GM18868 (cell line): ENCODE measurements at regions not wholly inside any gene's neighbourhood (a gene's known extent, or its start where the extent isn't known, plus 50 kb on each side); places are given as distances from the start of the nearest gene placed in this dataset.

Experiments used
- ATAC-seq: cut with Tn5 transposase; IDR thresholded peaks from one replicate; pipeline ENCODE4 v1.9.1; 2021; ENCODE audit warnings: mild to moderate bottlenecking, moderate library complexity; ENCODE audit not compliant: unreplicated experiment

DNA sequence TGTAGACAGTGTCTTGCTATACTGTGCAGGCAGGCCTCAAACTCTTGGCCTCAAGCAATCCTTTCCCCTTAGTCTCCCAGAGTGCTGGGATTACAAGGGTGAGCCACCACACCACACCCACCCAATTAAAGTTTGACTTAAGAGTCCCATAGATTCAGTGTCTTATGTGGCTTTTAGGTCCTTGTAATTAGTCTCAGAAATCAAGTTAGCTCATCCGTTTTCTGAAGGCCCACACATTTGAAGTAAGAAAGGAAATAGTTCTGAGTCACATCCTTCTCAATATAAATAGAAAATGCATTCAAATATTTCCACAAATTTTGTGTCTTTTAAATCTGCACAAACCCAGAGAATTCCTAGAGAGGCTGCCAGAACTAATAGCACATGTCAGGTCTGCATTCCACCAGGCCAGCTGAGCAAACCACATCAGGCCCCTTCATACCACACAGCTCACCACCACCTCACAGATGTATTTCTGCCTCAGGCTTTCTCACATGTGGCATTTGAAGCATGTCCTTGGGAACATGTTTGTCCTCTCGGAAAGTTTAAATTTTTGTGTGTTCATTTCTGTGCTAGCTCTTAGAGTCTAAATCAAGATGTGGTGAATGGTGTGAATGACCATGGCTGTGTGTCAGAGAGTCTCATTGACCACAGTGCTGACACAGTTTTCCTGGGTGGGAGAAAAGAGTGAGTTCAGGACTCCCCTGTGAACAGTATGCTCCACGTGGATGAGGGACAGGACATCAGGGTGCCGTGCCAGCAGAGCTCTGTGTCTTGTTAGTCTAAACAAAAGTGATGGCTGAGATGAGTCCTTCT is 148.4 kb upstream of the USP9Y start:
- peak; percentile 72 for ATAC-seq

DNA sequence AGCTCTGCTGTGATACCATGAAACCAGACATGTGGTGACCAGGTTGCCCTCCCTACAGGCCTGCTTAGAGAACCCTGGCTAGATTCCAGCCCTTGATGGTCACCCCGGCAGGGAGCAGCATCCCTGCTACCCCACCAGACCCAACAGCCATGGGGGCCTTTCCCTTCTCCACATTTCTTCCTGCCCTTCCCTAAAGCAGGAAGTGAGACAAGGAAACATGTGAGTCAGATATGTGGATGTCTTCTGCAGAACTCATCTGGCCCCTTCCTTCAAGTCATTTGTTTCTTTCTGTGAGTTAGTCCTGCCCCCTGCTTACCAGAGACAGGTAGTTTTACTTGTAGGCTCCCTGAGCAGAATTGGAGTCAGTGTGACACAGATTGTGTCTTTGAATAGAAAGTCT is 147.1 kb upstream of the USP9Y start:
- peak; percentile 38 for ATAC-seq

DNA sequence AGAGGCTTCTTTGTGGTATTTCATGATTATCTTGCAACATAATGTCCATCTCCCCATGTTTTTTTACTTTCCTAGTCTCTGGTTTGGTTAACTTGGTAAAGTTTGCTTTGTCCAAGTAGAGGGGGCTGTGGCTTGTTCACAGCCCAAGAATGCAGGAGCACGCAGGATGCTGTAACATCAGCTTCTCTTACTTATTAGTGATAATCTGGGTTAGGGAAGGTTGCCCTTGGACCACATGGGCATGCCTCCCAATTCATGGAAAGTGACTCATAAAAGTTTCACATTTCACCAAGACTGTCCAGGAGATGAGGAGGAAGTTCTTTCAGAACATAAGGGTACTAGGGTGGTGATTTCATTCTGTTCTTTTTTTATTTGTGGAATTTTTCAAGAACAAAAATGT is 146.0 kb upstream of the USP9Y start:
- no peak for ATAC-seq

DNA sequence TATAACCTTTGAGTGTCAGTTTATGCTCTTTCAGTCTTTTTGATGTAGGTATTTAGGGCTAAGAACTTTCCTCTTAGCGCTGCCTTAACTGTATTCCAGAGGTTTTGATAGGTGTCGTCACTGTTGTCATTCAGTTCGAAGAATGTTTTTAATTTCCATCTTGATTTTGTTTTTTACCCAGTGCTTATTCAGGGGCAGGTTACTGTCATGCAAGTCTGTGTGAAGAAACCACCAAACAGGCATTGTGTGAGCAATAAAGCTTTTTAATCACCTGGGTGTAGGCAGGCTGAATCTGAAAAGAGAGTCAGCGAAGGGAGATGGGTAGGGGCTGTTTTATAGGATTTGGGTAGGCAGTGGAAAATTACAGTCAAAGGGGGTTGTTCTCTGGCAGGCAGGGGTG is 142.0 kb upstream of the USP9Y start:
- no peak for ATAC-seq

DNA sequence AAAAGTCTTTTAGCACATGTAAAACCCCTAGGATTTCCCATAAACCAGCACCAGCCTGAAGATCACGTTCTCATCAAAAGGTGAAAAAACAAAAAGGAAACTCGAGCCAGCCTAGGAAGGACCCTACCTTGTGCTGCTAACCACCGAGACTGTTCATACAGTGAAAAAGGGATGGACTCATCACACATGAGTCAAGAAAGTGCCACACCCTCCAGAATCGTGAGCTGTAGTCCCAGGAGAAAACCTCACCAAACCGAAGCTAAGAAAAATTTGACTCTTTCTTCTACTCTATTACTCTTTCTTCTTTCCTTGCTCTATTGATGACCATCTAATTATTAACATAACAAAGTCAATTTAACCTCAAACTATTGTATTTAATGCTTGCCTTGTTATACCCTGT is 124.8 kb upstream of the USP9Y start:
- peak; percentile 53 for ATAC-seq

DNA sequence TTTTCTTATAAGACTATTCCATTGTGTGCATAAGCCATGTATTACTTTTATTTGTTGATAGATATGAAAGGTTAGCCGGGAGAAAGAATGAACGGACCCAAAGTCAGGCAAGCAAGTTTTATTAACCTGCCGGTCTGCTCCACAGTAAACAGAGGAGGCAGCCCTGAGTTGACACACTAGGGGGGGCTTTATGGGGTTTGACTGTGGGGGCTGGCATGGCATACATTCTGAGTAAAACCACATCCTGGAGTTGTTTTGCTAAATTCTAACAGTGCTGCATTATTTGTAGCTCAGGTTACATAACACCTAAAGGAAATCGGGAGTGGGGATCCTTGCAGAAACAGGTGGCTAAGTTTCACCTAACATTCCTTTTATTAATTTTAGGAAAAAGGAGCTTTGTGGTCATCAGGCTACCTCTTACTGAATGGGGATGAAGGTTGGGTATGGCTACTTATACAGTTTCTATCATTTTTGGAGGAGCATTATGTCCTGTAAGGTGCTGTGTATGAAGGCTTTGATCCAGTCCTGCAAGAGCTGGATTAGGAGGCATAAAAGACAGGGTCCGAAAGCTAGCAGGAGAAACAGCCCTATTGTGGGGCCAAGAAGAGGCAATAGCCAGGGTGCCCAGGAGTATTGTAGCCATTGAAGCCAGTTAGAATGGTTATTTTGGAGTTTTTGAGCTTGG is 107.4 kb upstream of the USP9Y start:
- no peak for ATAC-seq

DNA sequence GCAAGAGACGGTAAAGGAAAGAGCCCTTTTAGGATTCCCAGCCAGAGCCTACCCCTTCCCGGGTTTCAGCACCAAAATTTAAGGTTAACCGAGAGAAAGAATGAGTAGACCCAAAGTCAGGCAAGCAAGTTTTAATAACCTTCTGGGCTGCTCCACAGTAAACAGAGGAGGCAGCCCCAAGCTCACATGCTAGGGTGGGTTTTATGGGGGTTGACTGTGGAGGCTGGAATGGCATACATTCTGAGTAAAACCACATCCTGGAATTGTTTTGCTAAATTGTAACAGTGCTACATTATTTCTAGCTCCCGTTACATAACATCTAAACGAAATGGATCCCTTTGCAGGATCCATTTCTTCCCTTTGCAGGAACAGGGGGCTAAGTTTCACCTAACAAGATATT is 102.2 kb upstream of the USP9Y start:
- no peak for ATAC-seq

DNA sequence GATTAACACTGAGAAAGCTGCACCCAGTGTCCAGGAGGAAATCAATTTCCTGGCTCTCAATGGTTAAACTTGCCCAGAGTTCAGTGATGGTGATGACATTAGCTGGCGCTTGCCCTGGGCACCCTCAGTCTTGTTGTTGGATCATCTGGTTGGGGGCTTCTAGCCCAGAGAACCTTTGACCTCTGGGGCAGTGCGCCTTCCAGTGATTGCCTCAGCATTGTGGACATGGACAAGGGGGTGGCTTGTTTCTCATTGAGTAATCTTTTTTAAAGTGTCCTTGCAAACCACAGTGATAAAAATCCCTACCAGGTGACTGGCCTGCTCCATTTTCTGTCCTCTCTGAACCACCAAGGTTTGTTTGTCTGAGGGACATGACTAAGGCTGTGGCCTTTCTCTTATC is 95.6 kb upstream of the USP9Y start:
- no peak for ATAC-seq

DNA sequence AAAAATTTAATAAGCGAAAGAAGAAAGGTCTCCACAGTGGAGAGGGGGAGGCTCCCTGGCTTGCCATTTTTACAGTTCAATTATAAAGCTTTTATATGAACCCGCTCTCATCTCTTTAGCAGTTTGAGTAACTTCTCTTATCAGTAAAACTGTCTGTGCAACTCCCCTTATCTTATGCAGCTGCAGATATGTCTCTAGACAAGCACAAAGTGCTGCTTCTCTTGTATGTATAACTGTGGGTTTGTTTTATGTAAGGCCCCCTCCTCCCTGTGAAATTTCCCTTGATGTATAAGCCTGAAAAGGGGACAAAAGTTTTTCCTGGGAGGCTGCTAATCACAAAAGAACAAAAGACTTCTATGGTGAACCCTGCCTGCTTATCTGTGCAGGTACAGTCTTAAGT is 90.2 kb upstream of the USP9Y start:
- no peak for ATAC-seq

DNA sequence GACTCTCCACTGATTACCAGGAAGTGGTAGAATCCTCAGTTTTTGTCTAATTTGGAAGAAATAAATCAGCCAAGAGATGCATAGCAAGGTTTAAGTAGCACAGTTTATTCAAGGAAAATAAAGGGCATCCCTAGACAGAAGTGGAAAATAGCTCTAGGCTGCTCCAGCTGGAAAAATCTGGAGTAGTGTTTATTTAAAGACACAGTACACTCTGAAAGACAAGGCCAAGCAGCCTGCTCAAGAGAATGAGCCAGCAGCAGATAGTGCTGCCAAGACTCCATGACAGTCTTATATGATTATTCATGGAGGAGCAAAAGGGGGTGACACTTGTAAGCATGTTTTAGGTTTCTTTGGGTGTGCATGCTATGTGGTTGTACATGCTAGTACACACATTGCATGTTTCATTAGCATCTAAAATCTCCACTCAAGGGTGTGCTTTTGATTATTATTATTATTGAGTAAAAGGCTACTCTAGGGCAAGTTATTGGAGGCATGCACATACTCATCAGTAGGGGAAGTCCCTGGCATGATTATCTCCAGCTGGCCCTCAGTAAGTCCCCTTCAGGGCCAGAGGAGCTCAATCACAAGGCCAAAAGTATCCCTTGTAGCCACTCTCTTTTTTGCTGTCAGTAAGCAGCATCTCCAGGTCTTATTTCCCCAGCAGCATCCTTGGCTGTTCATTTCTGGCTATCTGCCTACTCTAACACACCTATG is 85.1 kb upstream of the USP9Y start:
- ATAC-seq, result no peak

DNA sequence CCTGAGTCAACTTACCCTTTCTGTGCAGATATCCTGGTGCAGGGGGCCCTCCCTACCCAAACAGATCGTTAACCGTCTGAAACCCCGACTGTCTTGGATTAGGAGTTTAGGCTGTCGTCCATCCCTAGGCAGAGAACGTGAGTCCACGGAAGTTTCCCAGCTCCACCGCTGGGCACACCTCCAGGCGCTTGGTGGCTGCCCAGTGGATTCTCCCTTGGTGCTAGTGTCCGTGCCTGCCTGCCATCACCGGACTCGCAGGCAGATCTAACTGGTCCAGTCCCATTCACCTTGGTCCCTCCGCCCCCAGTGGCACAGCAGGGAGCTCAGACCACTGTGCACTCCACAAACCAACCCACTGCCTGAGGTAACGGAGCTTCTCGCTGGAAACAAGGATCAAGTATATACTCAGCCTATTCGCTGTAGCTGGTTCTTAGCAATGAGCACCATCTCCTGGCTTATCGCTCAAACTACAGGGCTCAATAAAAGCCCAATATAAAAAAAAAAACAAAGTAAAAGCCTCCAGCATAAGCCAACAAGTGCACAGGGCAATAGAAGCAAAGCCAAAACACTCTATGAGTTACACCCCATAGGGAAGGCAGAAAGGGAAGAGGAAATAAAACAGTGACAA is 79.5 kb upstream of the USP9Y start:
- ATAC-seq, result peak; percentile 52

DNA sequence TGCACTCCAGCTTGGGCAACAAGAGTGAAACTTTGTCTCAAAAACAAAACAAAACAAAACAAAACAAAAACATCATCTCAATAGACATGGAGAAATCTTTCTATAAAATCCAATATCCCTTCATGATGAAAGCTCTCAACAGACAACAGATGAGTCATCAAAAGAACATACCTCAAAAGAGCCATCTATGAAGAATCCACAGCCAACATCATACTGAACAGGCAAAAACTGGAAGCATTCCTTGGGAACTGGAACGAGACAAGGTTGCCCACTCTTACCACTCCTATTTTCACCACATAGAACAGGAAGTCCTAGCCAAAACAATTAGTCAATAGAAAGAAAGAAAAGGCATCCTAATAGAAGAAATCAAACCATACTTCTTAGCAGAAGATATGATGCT is 77.8 kb upstream of the USP9Y start:
- no peak for ATAC-seq

DNA sequence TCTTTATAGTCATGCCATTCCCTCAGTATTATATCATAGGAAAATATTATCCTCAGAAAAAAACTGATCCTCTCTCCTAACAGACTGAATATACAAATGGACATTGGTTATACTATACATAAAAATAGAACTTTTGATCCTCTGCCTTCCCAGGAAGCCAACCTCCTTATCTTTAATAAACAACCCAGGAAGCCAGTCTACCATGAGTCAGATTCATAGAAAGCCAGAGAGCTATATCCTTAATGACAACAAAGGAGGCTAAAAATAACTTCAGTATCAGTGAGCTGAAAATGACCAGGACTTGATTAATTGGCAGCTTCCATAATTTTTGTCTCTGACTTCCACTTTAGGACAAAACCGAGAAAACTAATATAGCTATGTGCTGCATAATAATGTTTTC is 58.0 kb upstream of the USP9Y start:
- no peak for ATAC-seq

DNA sequence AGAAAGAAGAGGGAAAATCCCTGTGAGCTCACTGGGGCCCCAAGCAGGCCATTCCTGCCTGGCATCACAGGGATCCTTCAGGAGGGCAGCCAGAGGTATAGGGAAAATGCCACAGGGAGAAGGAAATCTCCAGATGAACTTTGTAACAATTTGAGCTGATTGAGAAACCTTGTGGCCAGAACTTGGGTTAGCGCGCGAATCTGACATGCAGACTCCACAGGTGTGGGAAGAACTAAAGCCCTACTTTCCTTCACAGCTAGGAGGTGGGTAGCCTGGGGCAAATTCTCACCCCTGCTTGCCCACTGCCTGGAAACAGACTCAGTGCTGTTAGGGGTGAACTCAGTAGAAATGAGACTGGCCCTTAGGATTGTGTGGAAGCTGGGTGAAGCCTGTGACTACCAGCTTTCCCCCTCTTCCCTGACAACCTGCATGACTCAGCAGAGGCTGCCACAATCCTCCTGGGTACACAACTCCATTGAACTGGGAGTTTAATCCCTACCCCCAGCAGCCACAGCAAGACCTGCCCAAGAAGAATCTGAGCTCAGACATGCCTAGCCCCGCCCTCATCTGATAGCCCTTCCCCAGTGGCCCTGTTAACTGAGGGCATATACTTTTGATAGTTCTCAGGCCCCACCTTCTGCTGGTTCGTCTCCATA is 57.2 kb upstream of the USP9Y start:
- no peak for ATAC-seq

DNA sequence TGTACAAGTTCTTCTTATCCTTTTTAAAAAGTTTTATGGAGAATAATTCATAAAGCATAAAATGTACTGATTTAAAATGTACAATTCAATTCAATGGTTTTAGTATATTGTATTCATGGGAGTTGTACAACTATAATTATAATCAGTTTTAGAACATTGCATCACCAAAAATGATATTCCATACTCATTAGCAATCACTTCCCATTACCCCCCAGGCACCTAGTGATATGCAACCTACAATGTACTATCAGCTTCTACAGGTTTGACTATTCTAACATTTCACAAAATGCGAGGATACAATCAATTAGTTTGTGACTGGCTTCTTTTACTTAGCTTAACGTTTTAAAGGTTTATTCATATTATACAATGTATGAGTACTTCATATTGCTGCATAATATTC is 49.9 kb upstream of the USP9Y start:
- no peak for ATAC-seq
